ENCODE measurements at regions not wholly inside any gene's neighbourhood (a gene's known extent, or its start where the extent isn't known, plus 50 kb on each side); places are given as distances from the start of the nearest gene placed in this dataset.
"Not testable (repeated sequence)": the region's sequence is repeated elsewhere in the genome, so short reads cannot be mapped to it uniquely, and the experiment has no call there.

DNA sequence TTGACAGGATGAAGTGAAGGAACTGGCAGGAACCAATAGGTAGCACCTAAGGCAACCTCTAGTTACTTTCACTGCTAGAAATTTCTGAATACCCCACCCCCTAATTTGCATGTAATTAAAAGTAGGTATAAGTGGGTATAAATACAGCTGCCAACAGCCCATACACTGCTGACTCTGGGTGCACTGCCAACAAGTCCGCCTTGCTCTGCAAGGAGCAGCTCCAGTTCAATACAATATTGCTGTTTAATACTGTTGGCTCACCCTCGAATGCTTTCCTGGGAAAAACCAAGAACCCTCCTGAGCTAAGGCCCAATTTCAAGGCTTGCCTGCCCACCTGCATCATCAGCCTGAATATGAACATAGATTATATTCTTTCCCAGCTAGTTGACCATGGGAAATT lies 981.9 kb downstream of the ADGRL2 start:
- TF ChIP-seq, protein P1, sequence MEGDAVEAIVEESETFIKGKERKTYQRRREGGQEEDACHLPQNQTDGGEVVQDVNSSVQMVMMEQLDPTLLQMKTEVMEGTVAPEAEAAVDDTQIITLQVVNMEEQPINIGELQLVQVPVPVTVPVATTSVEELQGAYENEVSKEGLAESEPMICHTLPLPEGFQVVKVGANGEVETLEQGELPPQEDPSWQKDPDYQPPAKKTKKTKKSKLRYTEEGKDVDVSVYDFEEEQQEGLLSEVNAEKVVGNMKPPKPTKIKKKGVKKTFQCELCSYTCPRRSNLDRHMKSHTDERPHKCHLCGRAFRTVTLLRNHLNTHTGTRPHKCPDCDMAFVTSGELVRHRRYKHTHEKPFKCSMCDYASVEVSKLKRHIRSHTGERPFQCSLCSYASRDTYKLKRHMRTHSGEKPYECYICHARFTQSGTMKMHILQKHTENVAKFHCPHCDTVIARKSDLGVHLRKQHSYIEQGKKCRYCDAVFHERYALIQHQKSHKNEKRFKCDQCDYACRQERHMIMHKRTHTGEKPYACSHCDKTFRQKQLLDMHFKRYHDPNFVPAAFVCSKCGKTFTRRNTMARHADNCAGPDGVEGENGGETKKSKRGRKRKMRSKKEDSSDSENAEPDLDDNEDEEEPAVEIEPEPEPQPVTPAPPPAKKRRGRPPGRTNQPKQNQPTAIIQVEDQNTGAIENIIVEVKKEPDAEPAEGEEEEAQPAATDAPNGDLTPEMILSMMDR (conservative IDR thresholded peaks at IDR 0.05; ENCODE audit: low read depth, low read length): no peak
- TF ChIP-seq EZH2 (IDR thresholded peaks at IDR 0.05; ENCODE audit: borderline replicate concordance, low read depth, low read length, poor library complexity, severe bottlenecking): no peak
- ChIA-PET POLR2A (ENCODE audit: low non-redundant PET) (no interaction called here), CTCF (no interaction called here)
- H3K4me3 ChIP-seq (ENCODE audit: low read depth, low read length, poor library complexity, severe bottlenecking): no peak overlapping the region
- H3K36me3 ChIP-seq (ENCODE audit: insufficient read depth, low read length, poor library complexity, severe bottlenecking): no peaks in the 10 kb centered on the region
- peaks cover under 1% of the 10 kb centered on the region for H3K27me3 ChIP-seq (replicated peaks; ENCODE audit: insufficient read depth, low read depth, low read length, poor library complexity)
- intact Hi-C loops (cut with micrococcal nuclease; ENCODE audit: unreplicated experiment): loop anchor here (10.0 kb wide), 1 partner anchor 62 kb away; no protein-coding TSS in a partner anchor
- no peaks in the 10 kb centered on the region for H3K9me3 ChIP-seq (ENCODE audit: low read depth, low read length, poor library complexity, severe bottlenecking)
- BruUV-seq (replicated peaks): no TSS peak
- H3K4me1 ChIP-seq (ENCODE audit: insufficient read depth, low read length, poor library complexity, severe bottlenecking): no peaks in the 10 kb centered on the region
- no peak overlapping the region for H3K27ac ChIP-seq (ENCODE audit: low read depth, low read length, poor library complexity, severe bottlenecking)
- DNase-seq (ENCODE audit: low spot score): no peak

DNA sequence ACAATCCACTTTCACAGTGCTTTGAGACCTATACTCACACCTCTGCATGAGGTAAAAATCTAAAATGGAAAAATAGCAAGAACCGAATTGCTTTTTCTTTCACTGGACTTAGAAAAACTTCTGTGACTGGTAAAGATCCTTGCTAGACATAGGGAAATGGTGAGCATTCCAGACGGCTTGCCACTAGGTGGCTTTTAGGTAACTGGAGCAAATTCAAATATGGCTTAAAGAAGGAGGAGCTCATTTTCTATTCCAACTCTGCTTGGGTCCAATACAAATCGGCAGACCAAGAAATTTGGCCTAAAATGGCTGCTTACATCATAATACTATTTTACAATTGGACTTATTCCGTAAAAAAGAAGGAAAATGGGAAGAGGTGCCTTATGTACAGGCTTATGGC lies 977.9 kb downstream of the ADGRL2 start:
- H3K27me3 ChIP-seq (replicated peaks; ENCODE audit: insufficient read depth, low read depth, low read length, poor library complexity): peaks cover 6% of the 10 kb centered on the region
- H3K36me3 ChIP-seq (ENCODE audit: insufficient read depth, low read length, poor library complexity, severe bottlenecking): no peaks in the 10 kb centered on the region
- BruUV-seq (replicated peaks): no TSS peak
- intact Hi-C loops (cut with micrococcal nuclease; ENCODE audit: unreplicated experiment): loop anchor here (5.0 to 10.0 kb wide), 2 partner anchors 806 to 1079 kb away; no protein-coding TSS in a partner anchor
- no peak overlapping the region for H3K27ac ChIP-seq (ENCODE audit: low read depth, low read length, poor library complexity, severe bottlenecking)
- peak; percentile 39 for DNase-seq (ENCODE audit: low spot score)
- ChIA-PET CTCF (interaction anchor here (0.6 kb wide), 2 partner anchors 8 to 851 kb away, joined by 3 to 5 read pairs; no protein-coding TSS in a partner anchor), POLR2A (ENCODE audit: low non-redundant PET) (no interaction called here)
- no peak for TF ChIP-seq EZH2 (IDR thresholded peaks at IDR 0.05; ENCODE audit: borderline replicate concordance, low read depth, low read length, poor library complexity, severe bottlenecking)
- TF ChIP-seq, protein P1 (conservative IDR thresholded peaks at IDR 0.05; ENCODE audit: low read depth, low read length): peak; percentile 50
- H3K4me3 ChIP-seq (ENCODE audit: low read depth, low read length, poor library complexity, severe bottlenecking): no peak overlapping the region
- H3K4me1 ChIP-seq (ENCODE audit: insufficient read depth, low read length, poor library complexity, severe bottlenecking): no peaks in the 10 kb centered on the region
- H3K9me3 ChIP-seq (ENCODE audit: low read depth, low read length, poor library complexity, severe bottlenecking): no peaks in the 10 kb centered on the region

DNA sequence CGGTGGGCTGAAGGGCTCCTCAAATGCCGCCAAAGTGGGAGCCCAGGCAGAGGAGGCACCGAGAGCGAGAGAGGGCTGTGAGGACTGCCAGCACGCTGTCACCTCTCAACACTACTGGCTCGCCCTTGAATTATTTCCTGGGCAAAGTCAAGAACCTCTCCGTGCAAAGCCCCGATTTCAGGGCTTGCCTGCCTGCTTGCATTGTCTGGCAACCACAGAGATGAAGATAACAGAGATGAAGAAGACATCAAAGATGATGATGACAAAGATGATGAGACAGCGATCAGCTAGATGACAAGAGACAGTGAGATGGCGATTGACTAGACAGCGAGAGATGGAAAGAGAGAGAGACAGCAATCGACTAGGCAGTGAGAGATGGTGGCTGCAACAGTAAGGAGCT lies 976.5 kb downstream of the ADGRL2 start:
- POLR2A ChIA-PET (ENCODE audit: low non-redundant PET): no interaction called here
- Histone ChIP-seq H3K27me3 (replicated peaks; ENCODE audit: insufficient read depth, low read depth, low read length, poor library complexity) (peaks cover 9% of the 10 kb centered on the region), H3K4me3 (ENCODE audit: low read depth, low read length, poor library complexity, severe bottlenecking) (no peak overlapping the region), H3K27ac (ENCODE audit: low read depth, low read length, poor library complexity, severe bottlenecking) (no peak overlapping the region), H3K36me3 (ENCODE audit: insufficient read depth, low read length, poor library complexity, severe bottlenecking) (no peaks in the 10 kb centered on the region), H3K4me1 (ENCODE audit: insufficient read depth, low read length, poor library complexity, severe bottlenecking) (no peaks in the 10 kb centered on the region), H3K9me3 (ENCODE audit: low read depth, low read length, poor library complexity, severe bottlenecking) (no peaks in the 10 kb centered on the region)
- BruUV-seq (replicated peaks): no TSS peak
- CTCF ChIA-PET: no interaction called here
- no peak for DNase-seq (ENCODE audit: low spot score)
- intact Hi-C loops (cut with micrococcal nuclease; ENCODE audit: unreplicated experiment): loop anchor here (5.0 to 10.0 kb wide), 2 partner anchors 808 to 1080 kb away; no protein-coding TSS in a partner anchor
- TF ChIP-seq EZH2 (IDR thresholded peaks at IDR 0.05; ENCODE audit: borderline replicate concordance, low read depth, low read length, poor library complexity, severe bottlenecking): no peak
- TF ChIP-seq, protein P1 (conservative IDR thresholded peaks at IDR 0.05; ENCODE audit: low read depth, low read length): no peak

DNA sequence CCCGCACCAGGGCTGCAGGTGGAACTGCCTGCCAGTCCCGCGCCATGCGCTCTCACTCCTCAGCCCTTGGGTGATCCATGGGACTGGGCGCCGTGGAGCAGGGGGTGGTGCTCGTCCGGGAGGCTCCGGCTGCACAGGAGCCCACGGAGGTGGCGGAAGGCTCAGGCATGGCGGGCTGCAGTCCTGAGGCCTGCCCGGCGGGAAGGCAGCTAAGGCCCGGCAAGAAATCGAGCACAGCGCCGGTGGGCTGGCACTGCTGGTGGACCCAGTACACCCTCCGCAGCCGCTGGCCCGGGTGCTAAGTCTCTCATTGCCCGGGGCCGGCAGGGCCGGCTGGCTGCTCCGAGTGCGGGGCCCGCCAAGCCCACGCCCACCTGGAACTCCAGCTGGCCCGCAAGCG lies 976.0 kb downstream of the ADGRL2 start:
- H3K4me3 ChIP-seq (ENCODE audit: low read depth, low read length, poor library complexity, severe bottlenecking); H3K27ac ChIP-seq (ENCODE audit: low read depth, low read length, poor library complexity, severe bottlenecking); BruUV-seq (replicated peaks); H3K36me3 ChIP-seq (ENCODE audit: insufficient read depth, low read length, poor library complexity, severe bottlenecking); H3K9me3 ChIP-seq (ENCODE audit: low read depth, low read length, poor library complexity, severe bottlenecking); CTCF ChIA-PET; DNase-seq (ENCODE audit: low spot score); H3K4me1 ChIP-seq (ENCODE audit: insufficient read depth, low read length, poor library complexity, severe bottlenecking); POLR2A ChIA-PET (ENCODE audit: low non-redundant PET): not testable (repeated sequence)
- intact Hi-C loops (cut with micrococcal nuclease; ENCODE audit: unreplicated experiment): loop anchor here (5.0 to 10.0 kb wide), 2 partner anchors 808 to 1081 kb away; no protein-coding TSS in a partner anchor
- H3K27me3 ChIP-seq (replicated peaks; ENCODE audit: insufficient read depth, low read depth, low read length, poor library complexity): peaks cover 14% of the 10 kb centered on the region

All from A673 (cell line).